CD4-positive, alpha-beta T cell treated with Interferon alpha-2 for 1 hour (primary cell): ENCODE measurements at regions not wholly inside any gene's neighbourhood (a gene's known extent, or its start where the extent isn't known, plus 50 kb on each side); places are given as distances from the start of the nearest gene placed in this dataset.
A peak's percentile ranks its signal among the peaks of the same experiment; 100 is the strongest.

ENCODE experiments used
- DNase-seq, 2 donors: peaks; one replicate each; pipeline ENCODE4 v3.0.0-alpha.2; 2020 to 2022

GRCh38 chr1:98478121-98478520, 183.4 kb upstream of the SNX7 start:
- DNase-seq: no peak

GRCh38 chr1:98472878-98473277, 188.6 kb upstream of the SNX7 start:
- DNase-seq: no peak

DNA sequence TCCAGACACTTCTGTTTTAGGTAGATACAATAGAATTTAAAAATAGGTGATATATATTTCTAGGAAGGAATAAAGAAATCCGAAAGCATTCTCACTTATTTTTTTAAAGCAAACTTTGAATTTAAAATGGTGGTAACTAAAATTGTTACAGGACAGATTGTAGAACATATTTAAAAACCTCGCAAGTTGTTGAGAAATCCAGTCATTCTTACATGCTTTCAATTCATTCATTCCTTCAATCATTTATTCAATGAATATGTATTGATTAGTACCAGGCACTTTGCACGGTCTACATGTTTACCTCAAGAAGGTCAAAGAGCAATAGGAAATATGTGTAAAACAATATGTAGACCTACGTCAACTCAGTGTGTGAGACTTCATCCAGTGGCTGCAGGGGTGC, 189.9 kb upstream of the SNX7 start:
- no peak for DNase-seq

DNA sequence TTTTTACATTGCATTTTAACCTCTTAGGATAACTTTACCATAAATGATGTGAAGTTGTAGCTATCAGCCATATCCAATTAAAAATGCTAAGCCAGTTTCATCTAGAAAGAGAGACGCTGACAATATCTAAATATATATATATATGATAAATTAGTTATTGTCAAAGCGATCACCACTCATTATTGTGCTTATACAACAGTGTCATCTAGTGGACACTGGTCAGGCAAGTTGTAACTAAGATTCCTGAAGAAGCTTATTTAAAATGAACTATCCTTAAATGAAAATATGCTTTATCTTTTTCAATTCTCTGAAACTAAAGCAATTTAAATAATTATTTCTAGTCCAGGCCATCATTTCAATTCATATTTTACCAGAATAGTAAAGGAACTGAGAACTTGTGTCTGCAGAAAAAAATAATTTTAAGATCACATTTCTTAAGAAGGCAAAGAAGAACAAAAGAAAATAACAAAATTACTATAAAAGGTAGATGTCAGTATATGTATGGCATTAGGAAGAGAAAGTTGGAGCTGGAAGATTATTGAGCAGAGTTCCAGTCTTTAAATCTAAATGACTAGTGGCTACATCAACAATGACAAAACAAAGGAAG, 193.3 kb upstream of the SNX7 start:
- DNase-seq: peak in 1 of 2 donors; percentile 50

GRCh38 chr1:98467586-98467985, 193.9 kb upstream of the SNX7 start:
- DNase-seq: no peak

DNA sequence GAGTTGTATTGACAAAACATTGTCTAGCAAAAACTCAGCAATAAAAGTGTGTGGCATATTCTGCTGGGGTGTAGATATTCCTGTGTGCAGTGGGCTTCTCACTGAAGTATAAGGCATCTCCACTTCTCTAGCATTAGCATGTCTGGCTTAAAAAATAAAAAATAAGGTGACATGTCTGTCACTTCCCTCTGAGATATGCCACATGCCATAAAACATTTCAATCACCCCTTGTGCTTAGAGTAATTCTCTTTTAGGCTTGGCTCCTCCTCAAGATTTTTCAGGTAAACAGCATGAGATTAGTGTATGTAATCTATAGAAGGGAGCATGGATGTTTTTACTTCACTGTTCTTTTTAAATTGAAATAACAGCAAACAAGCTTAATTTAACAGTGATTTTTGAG, 194.4 kb upstream of the SNX7 start:
- DNase-seq: no peak

DNA sequence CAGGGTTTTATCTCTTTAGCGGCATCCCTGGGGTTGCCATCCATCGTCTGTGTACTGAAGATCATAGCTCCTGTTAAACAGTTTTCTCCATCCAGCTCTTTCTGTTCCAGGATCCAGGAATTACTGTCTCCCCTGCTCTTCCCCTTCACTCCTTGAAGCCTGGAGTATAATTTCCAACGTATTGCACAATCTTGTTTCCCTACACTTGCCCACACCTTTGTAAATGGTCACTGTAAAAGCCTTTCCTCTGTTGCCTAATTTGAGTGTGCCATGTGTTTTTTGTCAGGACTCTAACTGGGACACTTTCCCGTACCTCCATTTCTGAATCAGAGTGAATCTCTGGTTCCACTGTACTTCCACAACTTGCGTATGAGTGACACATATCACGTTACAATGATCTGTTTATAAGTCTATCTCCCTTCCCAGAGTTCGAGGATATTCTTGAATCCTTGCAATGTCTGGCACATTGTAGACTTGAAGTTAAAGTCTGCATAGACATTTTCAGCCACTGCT, 199.6 kb upstream of the SNX7 start:
- DNase-seq: no peak

DNA sequence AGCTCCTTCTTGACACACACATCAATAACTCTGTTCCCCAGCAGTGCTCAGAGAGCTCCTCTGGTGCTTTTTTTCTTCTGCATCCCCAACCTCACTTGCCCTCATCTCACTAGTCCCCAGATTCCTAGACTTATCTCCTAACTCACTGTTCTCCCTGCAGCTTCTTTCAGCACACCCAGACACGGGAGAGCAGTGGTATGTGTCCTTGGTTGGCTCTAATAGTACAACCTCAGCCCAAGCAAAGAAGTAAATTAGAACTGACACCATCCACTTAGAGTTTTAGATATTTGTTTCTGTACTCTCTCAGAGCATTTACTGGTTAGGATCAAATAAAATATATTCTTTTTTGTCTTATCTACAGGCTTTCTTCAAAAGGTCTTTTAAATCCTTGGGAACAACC, 201.4 kb upstream of the SNX7 start:
- DNase-seq: no peak

- no peak for DNase-seq
These were observed 202.0 kb upstream of the SNX7 start for GRCh38 chr1:98459486-98459870.

- no peak for DNase-seq
These were observed 202.7 kb upstream of the SNX7 start for GRCh38 chr1:98458511-98459485.

- no peak for DNase-seq
These were observed 204.3 kb upstream of the SNX7 start for GRCh38 chr1:98457248-98457647.

- DNase-seq: no peak
These were observed 206.9 kb upstream of the SNX7 start for GRCh38 chr1:98454666-98455065.

DNA sequence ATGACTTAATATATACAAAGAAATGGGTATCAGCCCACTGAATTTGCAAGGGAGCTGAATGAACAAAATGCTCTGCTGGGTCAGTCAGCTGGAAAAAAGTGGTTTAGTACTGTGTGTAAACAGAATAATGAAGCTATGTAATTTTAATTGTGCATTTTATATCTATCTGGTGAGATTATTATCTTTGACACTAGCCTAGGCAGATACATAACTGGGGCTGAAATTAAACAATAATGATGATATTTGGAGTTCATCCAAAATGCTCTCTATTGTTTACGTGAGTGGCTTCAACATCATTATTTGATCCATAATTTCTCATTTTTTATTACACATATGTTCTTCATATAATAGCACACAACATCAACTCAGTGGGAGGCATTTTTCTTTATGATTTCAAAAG, 208.5 kb upstream of the SNX7 start:
- no peak for DNase-seq

GRCh38 chr1:98452162-98452561, 209.4 kb upstream of the SNX7 start:
- DNase-seq: no peak

DNA sequence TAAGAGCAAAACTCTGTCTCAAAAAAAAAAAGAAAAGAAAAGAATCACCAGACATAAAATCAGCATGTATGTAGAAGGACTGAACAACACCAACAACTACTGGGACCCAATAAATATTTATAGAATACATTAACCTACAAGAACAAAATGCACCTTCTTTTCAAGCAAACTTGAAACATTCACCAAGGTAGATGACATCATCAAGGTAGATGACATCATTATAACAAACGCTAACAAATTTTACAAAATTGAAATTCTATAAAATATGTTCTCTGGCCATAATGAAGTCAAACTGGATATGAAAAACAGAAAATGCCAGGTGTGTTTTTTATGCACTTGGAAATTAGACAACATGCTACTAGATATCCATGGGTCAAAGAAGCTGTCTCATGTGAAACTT, 220.2 kb upstream of the SNX7 start:
- DNase-seq: no peak

DNA sequence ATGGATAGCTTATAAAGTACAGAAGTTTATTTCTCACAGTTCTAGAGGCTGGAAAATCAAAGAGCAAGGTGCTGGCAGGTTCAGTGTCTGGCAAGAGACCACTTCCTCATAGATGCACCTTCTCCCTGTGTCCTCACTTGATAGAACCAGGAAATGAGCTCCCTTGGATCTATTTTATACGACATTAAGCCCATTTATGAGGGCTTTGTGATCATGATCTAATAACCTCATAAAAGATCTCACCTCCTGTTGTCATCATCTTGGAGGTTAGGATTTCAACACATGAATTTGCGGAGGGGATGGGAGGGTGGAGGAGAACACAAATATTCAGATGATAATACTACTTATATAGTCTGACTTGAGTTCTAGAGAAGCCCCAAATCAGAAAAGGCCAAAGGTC, 222.1 kb upstream of the SNX7 start:
- no peak for DNase-seq

GRCh38 chr1:98437540-98437939, 224.0 kb upstream of the SNX7 start:
- no peak for DNase-seq

- DNase-seq: no peak
These were observed 224.5 kb upstream of the SNX7 start for GRCh38 chr1:98437011-98437410.

- DNase-seq: no peak
These were observed 231.5 kb upstream of the SNX7 start for GRCh38 chr1:98429965-98430443.

GRCh38 chr1:98428864-98429263, 232.7 kb upstream of the SNX7 start:
- DNase-seq: no peak

GRCh38 chr1:98427664-98428063, 233.9 kb upstream of the SNX7 start:
- no peak for DNase-seq

- no peak for DNase-seq
These were observed 235.4 kb upstream of the SNX7 start for GRCh38 chr1:98426092-98426491.

DNA sequence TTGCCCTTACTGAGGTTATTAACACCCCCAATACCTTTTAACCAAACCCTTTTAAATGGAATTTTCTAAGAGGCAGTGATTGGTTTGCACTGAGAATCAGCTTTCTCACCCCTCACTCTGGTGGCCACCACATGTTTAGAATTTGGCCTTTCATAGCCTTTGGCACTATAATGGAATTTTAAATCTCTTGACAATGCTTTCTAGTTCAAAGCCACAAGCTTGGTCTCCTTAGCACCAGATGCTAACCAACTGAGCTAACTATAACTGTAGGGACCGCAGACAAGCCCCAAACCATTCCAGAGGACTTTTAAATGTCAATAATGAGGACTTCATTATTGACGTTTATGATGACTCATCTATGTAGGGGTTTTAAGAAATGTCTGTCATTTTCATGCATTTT, 238.7 kb upstream of the SNX7 start:
- no peak for DNase-seq

DNA sequence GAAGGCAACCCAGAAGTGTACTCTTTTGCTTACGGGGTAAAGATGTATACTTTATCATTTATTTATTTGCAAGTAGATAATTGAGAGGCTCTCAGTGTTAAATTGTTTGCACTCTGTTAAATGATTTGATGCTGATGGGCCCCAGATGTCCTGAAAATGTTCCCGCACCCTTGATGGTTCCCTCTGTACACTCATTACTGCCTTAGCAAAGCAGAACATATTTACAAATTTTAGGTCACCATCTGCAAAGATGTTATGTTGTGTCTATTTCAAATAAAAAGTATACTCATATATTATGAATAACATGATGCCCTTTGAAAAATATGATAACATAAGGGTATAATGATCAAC, 240.5 kb upstream of the SNX7 start:
- no peak for DNase-seq
